ENCODE measurements at regions not wholly inside any gene's neighbourhood (a gene's known extent, or its start where the extent isn't known, plus 50 kb on each side); places are given as distances from the start of the nearest gene placed in this dataset.

DNA sequence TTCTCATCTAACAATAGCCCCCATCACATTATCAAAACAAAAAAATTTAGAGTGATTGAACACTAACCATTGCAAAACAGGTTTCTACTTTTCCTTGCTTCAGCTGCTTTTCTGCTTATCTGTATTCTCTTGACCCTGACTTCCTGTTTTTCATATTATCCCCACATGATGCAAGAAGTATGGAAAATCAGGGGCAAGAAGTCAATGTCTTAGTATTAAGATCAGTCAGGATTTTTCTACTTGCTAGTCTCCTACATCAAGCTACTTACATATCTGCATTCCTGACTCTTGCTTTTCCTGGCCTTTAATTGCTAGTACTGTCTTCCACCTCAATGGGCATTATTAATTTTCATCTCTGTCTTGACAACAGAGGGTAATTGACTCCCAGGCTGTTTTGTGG is 300.2 kb downstream of the OTOL1 start:
- POLR2A ChIA-PET: no interaction called here
- Histone ChIP-seq H3K9me3 (ENCODE audit: low read length) (no peaks in the 10 kb centered on the region), H4K20me1 (ENCODE audit: insufficient read depth, low read length) (no peaks in the 10 kb centered on the region), H3K36me3 (ENCODE audit: insufficient read depth, low read length) (no peaks in the 10 kb centered on the region), H3K9me2 (ENCODE audit: insufficient read depth, low read length) (no peaks in the 10 kb centered on the region), H2AFZ (ENCODE audit: low read length) (no peak overlapping the region), H3K4me2 (ENCODE audit: low read length) (no peak overlapping the region), H3K4me1 (ENCODE audit: insufficient read depth, low read length, poor library complexity, severe bottlenecking) (no peaks in the 10 kb centered on the region), H3K4me3 (ENCODE audit: low read depth, low read length, poor library complexity, severe bottlenecking) (no peak overlapping the region), H3K79me2 (ENCODE audit: insufficient read depth, low read depth, low read length) (no peaks in the 10 kb centered on the region), H3K27ac (ENCODE audit: low read depth, low read length, poor library complexity, severe bottlenecking) (no peak overlapping the region)
- no TSS peak for BruUV-seq (replicated peaks)
- CTCF ChIA-PET (ENCODE audit: unreplicated experiment): no interaction called here
- DNase-seq (ENCODE audit: low spot score): no peak
- intact Hi-C loops (cut with micrococcal nuclease; ENCODE audit: unreplicated experiment): no loop called here
- TF ChIP-seq, protein P1, sequence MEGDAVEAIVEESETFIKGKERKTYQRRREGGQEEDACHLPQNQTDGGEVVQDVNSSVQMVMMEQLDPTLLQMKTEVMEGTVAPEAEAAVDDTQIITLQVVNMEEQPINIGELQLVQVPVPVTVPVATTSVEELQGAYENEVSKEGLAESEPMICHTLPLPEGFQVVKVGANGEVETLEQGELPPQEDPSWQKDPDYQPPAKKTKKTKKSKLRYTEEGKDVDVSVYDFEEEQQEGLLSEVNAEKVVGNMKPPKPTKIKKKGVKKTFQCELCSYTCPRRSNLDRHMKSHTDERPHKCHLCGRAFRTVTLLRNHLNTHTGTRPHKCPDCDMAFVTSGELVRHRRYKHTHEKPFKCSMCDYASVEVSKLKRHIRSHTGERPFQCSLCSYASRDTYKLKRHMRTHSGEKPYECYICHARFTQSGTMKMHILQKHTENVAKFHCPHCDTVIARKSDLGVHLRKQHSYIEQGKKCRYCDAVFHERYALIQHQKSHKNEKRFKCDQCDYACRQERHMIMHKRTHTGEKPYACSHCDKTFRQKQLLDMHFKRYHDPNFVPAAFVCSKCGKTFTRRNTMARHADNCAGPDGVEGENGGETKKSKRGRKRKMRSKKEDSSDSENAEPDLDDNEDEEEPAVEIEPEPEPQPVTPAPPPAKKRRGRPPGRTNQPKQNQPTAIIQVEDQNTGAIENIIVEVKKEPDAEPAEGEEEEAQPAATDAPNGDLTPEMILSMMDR (conservative IDR thresholded peaks at IDR 0.05; ENCODE audit: low read length): no peak
- TF ChIP-seq EZH2phosphoT487 (IDR thresholded peaks at IDR 0.05; ENCODE audit: borderline replicate concordance, low read depth, low read length): no peak

DNA sequence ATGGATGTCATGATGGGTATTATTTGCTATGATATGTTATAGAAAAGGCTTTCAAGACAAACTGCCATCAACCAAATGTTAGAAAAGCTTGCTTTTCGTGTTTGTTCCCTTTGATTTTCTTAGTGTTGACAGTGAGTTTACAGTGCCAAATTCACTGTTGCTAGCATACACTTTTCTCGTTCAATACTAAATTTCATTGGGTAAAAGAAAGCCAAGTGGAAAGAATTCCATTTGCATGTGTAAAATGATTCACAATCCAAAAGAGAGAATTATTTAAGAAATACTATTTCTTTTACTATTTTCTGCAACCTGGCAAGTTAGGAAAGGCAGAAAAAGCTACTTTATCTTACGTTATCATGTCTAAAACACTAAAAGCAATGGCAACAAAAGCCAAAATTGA is 301.4 kb downstream of the OTOL1 start:
- H3K4me1 ChIP-seq (ENCODE audit: insufficient read depth, low read length, poor library complexity, severe bottlenecking): no peaks in the 10 kb centered on the region

GRCh38 chr3:161800985-161801559 is 304.5 kb downstream of the OTOL1 start:
- no peak overlapping the region for H2AFZ ChIP-seq (ENCODE audit: low read length)
- H3K27ac ChIP-seq (ENCODE audit: low read depth, low read length, poor library complexity, severe bottlenecking): no peak overlapping the region
- no TSS peak for BruUV-seq (replicated peaks)
- intact Hi-C loops (cut with micrococcal nuclease; ENCODE audit: unreplicated experiment): no loop called here
- no peak overlapping the region for H3K4me3 ChIP-seq (ENCODE audit: low read depth, low read length, poor library complexity, severe bottlenecking)
- no peaks in the 10 kb centered on the region for H3K4me1 ChIP-seq (ENCODE audit: insufficient read depth, low read length, poor library complexity, severe bottlenecking)
- no peak overlapping the region for H3K4me2 ChIP-seq (ENCODE audit: low read length)
- ChIA-PET POLR2A (interaction anchor here (0.6 kb wide), 1 partner anchor 105 kb away, joined by 4 read pairs; no protein-coding TSS in a partner anchor), CTCF (ENCODE audit: unreplicated experiment) (no interaction called here)
- no peak for TF ChIP-seq EZH2phosphoT487 (IDR thresholded peaks at IDR 0.05; ENCODE audit: borderline replicate concordance, low read depth, low read length)
- TF ChIP-seq, protein P1 (conservative IDR thresholded peaks at IDR 0.05; ENCODE audit: low read length): no peak
- no peaks in the 10 kb centered on the region for H3K9me2 ChIP-seq (ENCODE audit: insufficient read depth, low read length)
- no peak for DNase-seq (ENCODE audit: low spot score)
- H3K9me3 ChIP-seq (ENCODE audit: low read length): no peaks in the 10 kb centered on the region
- H3K79me2 ChIP-seq (ENCODE audit: insufficient read depth, low read depth, low read length): no peaks in the 10 kb centered on the region
- H4K20me1 ChIP-seq (ENCODE audit: insufficient read depth, low read length): no peaks in the 10 kb centered on the region
- H3K36me3 ChIP-seq (ENCODE audit: insufficient read depth, low read length): no peaks in the 10 kb centered on the region

More for the DNA sequence above, 301.4 kb downstream of the OTOL1 start:
- ChIA-PET POLR2A (interaction anchor here (0.5 kb wide), 1 partner anchor 391 kb away, joined by 3 read pairs; no protein-coding TSS in a partner anchor), CTCF (ENCODE audit: unreplicated experiment) (no interaction called here)
- TF ChIP-seq, protein P1 (conservative IDR thresholded peaks at IDR 0.05; ENCODE audit: low read length): no peak
- TF ChIP-seq EZH2phosphoT487 (IDR thresholded peaks at IDR 0.05; ENCODE audit: borderline replicate concordance, low read depth, low read length): no peak
- H2AFZ ChIP-seq (ENCODE audit: low read length): no peak overlapping the region
- intact Hi-C loops (cut with micrococcal nuclease; ENCODE audit: unreplicated experiment): no loop called here
- no peak for DNase-seq (ENCODE audit: low spot score)
- no peaks in the 10 kb centered on the region for H3K9me3 ChIP-seq (ENCODE audit: low read length)
- no peaks in the 10 kb centered on the region for H4K20me1 ChIP-seq (ENCODE audit: insufficient read depth, low read length)
- BruUV-seq (replicated peaks): no TSS peak
- H3K27ac ChIP-seq (ENCODE audit: low read depth, low read length, poor library complexity, severe bottlenecking): no peak overlapping the region
- no peak overlapping the region for H3K4me2 ChIP-seq (ENCODE audit: low read length)
- no peaks in the 10 kb centered on the region for H3K79me2 ChIP-seq (ENCODE audit: insufficient read depth, low read depth, low read length)
- H3K4me3 ChIP-seq (ENCODE audit: low read depth, low read length, poor library complexity, severe bottlenecking): no peak overlapping the region
- no peaks in the 10 kb centered on the region for H3K9me2 ChIP-seq (ENCODE audit: insufficient read depth, low read length)
- no peaks in the 10 kb centered on the region for H3K36me3 ChIP-seq (ENCODE audit: insufficient read depth, low read length)

Data from OCI-LY7 (cell line).